Renal cortical epithelial cell (primary cell): ENCODE measurements at regions not wholly inside any gene's neighbourhood (a gene's known extent, or its start where the extent isn't known, plus 50 kb on each side); places are given as distances from the start of the nearest gene placed in this dataset.
"Not testable (repeated sequence)": the region's sequence is repeated elsewhere in the genome, so short reads cannot be mapped to it uniquely, and the experiment has no call there.

Experiments
- DNase-seq: peaks from one replicate; pipeline ENCODE4 v3.0.0-alpha.2; 2011; ENCODE audit warnings: low read depth

DNA sequence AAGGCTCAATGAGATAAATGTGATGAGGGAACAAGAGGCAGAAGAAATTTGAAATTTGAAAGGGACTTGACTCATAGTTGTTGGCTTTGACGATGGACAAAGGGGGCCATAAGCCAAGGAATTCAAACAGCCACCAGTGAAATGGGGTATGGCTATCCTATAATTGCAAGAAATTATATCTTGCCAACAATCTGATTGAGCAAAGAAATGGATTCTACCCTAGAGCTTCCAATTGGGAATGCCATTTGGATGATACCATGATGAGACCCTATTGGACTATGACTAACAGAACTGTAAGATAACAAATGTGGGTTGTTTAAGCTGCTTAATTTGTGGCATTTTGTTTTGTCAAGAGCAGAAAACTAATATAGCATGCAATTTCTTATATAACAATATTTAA, 270.1 kb upstream of the ARSJ start:
- no peak for DNase-seq

DNA sequence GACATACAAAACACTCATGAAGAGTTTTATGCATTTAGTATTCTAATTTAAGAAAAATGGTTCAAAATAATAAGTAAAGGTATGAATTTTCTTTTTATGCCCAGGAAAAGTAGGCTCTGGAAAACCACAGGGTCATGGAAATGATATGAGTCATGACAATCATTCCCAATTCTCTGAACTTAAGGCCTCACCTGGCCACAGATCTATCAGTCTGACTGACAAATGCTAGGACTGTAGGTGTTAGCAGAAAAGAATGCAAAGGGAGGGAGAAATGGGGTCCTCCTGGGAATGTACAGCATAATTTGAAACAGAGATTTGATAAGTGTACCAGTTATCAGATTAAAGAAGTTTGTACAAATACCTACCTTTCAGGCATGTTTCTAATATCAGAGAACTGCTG, 270.5 kb upstream of the ARSJ start:
- peak; percentile 19 for DNase-seq

DNA sequence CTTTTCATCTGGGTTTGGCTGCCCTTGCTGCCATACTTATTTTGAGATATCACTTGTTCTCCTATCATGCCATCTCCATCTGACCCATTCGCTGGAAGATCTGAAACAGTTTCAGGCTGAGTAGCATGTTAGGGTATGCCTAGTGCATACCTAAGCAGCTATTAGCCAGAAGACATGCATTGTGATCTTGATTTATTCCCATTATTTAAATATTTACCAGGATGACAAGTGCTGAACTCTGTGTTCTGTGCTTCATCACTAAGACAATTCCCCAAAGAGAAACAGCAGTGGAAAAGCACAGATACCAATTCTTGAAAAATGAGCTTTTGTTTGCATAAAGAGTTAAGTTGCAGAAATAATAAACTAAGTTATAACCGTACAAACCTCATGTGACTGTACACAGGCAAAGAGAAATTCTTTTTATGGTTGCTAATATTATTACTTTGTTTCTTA, 271.0 kb upstream of the ARSJ start:
- peak; percentile 64 for DNase-seq

DNA sequence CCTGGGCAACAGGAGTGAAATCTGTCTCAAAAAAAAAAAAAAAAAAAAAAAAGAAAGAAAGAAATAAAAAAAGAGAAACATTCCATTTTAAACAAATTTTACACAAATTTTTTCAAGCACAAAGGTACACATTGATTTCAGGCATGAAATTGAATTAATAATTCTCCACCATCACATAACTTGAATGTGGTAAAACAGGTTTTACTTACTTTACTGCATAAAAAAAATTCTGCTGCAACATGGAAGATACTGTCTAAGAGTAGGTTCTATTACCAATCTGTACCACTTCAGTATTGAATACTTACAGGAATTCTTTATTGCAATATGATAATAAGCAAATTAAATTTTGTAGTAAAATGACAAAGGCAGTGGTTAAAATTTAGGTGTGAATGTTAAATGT, 271.6 kb upstream of the ARSJ start:
- DNase-seq = no peak

DNA sequence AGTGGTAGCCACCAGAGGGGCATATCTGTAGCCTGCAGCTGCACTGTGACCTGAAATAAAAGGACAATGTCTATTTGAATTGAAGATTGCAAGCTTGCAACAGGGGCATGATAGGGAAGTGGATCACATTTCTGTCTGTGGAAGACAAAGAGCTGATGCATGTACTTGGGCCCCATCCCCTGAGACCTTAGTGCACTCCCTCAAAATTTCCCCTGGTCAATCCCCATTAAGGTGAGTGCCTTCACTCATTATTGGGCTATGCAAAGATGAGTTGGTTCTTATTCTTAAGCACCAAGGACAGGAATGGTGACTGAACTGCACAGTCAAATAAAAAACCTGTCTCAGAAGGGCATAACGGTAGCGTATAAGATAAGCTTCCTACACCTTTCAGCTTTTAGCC, 273.1 kb upstream of the ARSJ start:
- no peak for DNase-seq

DNA sequence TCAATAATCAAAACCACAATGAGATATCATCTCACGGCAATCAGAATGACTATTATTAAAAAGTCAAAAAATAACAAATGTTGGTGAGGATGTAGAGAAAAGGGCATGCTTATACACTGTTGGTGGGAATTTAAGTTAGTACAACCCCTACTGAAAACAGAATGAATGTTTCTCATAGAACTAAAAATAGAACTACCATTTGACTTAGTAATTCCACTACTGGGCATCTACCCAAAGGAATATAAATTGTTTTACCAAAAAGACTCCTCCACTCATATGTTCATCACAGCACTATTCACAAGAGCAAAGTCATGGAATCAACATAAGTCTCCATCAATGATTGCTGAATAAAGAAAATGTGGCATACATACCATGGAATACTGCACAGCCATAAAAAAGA, 278.1 kb upstream of the ARSJ start:
- no peak for DNase-seq

DNA sequence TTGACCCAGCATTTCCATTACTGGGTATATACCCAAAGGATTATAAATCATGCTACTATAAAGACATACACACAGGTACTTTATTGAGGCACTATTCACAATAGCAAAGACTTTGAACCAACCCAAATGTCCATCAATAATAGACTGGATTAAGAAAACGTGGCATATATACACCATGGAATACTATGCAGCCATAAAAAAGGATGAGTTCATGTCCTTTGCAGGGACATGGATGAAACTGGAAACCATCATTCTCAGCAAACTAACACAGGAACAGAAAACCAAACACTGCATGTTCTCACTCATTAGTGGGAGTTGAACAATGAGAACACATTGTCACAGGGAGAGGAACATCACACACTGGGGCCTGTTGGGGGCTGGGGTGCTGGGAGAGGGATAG, 283.0 kb upstream of the ARSJ start:
- DNase-seq = not testable (repeated sequence)

DNA sequence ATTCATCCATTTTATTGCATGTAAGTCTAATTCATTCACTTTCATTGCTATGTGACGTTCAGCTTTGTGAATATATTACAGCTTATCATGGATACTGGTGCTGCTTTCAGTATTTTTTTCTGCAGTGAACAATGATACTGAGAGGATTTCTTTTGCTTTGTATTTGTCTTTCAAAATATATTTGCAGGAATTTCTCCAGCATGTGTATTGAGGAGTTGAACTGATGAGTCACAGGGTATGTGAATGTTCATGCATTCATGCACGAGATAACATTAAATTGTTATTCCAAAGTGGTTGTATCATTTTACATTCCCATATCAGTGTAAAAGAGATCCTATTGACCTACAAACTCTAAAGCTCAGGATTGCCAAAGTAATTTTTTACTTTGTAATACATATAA, 283.8 kb upstream of the ARSJ start:
- DNase-seq = peak; percentile 68

DNA sequence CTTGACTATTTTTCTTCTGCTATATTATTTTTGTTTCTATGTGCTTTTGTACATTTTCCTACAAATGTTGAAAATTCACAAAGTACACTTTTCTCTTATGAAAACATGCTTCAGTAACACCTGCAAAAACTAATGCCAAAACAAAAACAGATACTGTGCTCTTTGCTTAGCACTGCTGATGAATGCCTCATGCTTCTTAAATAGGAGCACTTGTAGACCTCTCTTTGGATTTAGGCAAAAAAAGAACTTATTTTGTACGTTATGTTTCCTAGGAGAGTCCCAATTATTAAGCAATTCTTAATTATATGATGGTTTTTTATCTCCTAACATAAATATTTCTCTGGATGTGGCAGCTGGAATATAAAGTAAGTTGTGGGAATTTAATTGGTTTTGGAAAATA, 285.0 kb upstream of the ARSJ start:
- no peak for DNase-seq

DNA sequence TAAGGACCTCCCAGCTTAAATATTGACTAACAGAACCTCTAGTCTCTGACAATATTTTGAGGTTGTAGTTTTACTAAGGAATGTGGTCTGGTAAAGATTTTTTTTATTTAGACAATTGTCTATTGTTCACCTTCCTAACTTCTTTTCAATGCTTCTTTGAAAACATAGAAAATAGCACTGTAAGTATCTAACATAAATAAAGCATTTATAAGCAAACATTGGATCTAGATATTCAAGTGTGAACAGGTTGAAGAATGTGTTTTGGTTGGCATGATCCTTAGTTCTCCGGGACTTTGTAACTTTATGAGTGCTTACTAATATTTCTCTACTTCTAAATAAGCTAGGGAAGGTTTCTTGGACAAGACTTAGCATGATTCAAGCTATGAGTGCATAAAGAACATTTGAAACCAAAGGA, 285.4 kb upstream of the ARSJ start:
- DNase-seq = peak; percentile 91

DNA sequence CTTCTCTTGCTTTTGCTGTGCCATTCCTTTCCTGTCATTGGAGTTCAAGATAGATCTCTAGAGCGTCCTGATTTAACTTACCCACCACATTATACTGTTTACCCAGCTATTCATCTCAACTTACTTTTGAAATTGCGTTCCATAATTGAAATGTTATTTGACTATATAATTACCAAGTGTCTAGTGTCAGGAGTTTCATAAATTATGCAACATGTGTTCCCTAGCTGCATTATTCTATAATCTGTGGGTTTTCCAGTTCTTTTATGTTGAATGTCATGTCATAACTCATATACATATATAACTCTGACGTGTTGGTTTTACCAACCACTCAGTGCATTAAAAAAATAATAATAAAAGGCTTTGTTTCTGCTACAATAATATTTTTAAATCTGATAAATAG, 285.9 kb upstream of the ARSJ start:
- no peak for DNase-seq

DNA sequence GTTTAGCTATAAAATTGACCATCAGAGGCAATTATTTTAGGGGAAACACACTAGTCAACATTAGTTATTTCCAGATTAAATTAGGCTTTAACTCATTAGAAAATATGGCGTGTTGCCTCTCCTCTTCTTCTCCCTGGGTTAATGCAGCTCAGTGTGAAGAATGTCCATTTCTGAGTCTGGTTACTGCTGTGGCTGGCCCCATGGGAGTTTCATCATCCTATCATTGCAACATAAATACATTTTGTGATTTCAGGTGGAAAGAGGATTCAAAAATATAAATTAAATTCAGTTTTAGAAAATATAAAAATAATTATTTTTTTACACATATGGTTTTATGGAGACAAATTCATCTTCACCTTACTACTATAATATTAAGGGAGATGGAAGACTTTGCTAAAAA, 288.5 kb upstream of the ARSJ start:
- DNase-seq = no peak

DNA sequence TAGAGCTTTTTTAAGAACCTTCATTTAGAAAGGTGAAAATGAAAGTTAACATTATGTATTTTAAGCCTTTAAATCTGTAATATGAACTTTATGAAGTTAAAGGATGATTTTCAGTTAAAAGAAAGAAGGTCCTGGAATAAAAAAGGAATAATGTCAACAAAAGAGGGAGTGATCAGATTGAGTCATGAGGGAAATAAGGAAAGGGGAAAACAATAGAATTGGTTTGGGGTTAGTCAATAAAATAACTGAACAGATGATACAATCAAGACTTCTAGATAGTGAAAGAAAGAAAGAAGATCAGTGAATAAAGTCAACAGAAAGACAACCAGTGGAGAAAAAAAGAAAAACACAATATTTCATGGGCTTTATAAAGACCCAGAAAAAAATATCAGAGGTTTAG, 291.6 kb upstream of the ARSJ start:
- DNase-seq = no peak

DNA sequence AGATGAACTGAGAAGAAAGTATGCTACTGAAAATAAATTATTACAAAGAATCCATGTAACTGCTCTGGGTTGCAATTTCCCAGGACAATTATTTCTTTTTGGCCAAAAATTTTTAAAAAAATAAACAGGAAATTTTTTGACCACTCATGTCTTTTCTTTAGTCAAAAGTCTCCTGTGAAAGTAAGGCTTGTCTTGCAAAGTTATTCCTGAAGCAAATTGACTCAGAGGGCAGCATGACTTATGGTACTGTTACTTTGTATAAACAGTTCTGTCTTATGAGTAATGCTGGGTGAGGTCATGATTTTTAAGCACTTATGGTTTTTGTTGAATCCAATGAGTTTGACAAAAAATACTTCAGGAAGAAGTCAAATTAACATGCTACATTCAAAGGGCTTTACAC, 292.8 kb upstream of the ARSJ start:
- DNase-seq = peak; percentile 98

DNA sequence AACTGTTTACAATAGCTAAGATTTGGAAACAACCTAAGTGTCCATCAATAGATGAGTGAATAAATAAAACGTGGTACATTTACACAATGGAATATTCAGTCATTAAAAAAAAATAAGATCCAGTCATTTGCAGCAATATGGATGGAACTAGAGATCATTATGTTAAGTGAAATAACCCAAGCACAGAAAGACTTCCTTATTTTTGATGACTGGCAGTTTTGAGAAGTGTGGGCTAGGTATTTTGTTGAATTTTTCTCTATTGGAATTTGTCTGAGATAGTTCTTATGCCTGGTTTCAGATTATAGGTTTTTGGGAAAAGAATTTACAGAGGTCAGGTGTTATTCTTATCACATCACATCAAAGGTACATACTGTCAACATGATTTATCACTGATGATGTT, 293.8 kb upstream of the ARSJ start:
- no peak for DNase-seq

DNA sequence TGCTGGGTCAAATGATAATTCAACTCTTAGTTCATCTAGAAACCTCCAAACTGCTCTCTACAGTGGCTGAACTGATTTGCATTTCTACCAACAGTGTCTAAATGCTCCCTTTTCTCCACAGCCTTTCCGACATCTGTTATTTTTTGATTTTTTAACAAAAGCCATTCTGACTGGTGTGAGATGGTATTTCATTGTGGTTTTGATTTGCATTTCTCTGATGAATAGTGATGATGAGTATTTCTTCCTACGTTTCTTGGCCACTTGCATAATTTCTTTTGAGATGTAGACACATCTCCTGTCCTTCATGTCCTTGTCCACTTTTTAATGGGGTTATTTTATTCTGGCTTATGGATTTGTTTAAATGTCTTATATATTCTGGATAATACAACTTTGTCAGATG, 298.2 kb upstream of the ARSJ start:
- no peak for DNase-seq

DNA sequence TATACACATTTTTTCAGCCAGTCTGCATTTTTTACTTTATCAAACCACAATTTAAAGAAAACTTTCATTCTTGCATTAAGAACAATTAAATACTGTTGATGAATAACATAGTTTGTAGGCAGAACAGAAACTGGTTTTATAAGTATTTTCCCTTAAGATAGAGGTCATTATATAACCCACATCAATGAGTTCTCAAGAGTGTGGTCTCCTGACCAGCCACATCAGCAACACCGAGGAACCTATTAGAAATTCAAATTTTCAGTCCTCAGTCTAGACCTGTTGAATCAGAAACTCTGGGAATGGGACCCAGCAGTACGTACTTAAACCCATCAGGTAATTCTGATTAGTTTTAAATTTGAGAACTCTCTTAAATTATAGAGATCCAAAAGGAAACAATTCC, 299.6 kb upstream of the ARSJ start:
- DNase-seq = no peak

DNA sequence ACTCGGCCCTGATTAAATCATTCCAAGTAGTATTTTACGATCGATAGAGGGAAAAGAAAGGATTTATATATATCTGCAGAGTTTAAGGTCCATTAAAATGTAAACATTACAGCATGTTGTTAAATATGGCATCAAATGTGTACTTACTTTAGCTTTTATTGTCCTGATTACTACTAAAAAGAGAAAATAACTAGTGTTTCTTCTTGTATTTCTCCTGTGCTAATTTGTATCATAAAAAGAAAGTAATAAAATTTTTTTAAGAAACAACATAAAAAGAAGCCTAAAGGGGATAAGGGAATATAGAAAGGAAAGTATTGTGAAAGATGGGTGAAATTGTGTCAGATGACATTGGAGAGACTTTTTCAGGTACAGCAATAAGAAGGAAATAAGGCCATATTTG, 300.3 kb upstream of the ARSJ start:
- no peak for DNase-seq

DNA sequence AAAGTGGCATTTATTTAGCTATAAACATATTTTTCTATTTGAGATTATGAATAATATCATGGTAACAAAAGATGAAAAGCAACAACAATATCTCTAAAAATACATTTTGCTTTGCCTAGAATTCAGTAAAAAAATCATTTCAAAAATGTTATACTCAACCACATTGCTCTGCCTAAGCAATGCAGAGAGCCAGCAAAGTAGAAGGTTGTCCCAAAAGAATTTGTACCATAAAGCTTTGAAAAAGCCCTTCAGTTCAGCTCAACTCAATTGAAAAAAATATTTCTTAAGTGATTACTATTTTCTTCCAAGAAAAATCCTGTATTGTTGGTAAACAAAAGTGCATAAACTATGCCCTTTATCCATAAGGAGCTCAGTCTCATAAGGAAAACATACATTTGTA, 301.2 kb upstream of the ARSJ start:
- no peak for DNase-seq

DNA sequence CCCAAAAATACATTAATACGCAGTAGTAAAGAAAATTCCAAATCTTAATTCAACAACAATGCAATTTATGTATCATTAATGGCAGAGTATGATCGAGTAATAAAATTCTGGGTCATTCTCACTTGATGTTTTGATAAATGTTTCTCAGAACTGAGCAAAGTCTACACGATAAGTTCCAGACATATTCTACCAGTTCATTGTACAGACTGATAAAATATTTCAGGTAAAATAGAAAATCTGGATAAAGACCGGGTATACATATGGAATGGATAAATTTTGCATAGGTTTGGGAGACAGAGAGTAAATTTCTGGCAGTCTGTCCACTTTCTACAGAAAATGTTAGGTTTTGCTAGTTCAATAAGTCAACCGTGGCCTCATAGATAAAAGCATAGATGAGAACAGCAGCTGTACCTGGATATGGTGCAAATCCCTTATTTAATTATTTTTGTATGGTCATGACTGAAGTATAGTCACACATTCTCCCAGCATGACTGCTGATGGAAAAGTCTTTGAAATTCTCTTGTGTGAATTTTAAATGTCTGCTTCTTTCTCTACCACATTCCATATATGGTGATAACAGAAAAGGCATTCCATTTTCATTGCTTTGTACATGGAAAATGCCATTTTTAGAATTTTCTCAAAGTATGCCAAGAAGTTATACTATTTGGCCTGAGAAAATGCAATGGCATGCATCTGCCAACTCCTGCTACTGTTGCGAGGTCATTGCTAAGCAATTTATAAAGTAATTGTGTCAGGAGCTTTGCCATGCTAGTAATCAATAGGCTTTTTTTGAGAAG, 301.9 kb upstream of the ARSJ start:
- no peak for DNase-seq

DNA sequence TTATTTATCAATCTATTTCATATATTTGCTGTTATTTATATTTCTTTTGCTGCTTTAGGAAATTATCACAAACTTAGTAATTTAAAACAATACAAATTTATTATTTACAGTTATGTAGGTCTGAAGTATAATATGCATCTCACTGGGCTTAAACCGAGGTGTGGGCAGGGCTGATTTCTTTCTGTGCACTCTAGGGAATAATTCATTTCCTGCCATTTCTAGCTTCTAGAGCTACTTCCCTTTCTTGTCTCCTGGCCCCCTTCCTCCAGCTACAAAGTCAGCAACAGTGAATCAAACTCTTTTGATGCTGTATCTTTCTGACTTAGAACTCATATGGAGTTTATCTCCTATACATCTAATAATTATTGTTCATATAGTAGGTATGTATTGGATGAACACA, 303.5 kb upstream of the ARSJ start:
- DNase-seq = no peak

DNA sequence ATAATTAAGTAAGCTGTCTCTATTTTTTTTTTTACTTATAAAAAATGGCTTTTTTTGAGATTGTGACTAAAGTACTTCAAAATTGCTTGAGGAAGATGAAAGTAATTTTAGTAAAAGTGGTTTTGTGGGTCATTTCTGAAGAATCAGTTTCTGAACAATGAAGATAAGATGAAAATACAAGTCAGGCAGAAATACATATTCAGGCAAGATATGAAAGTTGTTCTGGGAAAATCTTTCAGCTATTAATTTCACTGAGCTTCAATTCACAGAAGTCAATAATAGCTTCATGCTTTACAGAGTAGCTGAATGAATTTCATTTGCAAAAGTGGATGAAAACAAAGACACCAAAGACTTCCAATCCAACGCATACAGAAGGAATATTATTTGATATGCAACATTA, 305.2 kb upstream of the ARSJ start:
- DNase-seq = no peak

DNA sequence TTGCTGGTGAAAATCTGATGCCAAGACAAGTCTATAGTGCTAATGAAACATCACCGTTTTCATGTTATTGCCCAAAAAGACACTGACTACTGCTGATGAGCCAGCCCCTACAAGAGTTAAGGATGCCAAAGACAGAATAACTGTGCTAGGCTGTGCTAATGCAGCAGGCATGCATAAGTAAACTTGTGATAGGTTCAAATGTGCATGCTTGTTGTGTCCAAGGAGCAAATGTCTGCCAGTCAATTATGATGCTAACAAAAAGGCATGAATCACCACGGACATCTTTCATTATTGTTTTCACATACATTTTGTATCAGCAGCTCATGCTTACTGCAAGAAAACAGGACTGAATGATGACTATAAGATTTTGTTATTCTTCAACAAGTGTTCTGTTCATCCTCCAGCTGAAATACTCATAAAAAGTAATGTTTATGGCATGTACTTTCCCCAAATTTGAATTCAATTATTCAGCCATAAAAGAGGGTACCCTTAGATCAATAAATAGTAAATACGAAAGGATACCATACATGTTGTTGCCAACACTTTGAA, 306.9 kb upstream of the ARSJ start:
- no peak for DNase-seq

DNA sequence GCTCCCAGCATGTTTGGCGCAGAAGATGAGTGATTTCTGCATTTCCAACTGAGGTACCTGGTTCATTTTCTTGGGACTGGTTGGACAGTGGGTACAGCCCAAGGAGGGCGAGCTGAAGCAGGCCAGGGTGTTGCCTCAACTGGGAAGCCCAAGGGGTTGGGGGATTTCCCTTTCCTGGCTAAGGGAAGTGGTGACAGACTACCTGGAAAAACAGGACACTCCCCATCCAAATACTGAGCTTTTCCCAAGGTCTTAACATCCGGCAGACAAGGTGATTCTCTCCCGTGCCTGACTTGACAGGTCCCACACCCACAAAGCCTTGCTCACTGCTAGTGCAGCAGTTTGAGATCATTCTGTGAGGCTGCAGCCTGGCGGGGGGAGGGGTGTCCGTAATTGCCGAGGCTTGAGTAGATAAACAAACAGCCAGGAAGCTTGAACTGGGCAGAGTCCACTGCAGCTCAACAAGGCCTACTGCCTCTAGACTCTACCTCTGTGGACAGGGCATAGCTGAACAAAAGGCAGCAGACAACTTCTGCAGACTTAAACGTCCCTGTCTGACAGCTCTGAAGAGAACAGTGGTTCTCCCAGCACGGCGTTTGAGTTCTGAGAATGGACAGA, 307.7 kb upstream of the ARSJ start:
- peak; percentile 27 for DNase-seq
